NCI-H446 (cell line): ENCODE measurements at regions not wholly inside any gene's neighbourhood (a gene's known extent, or its start where the extent isn't known, plus 50 kb on each side); places are given as distances from the start of the nearest gene placed in this dataset.
A peak's percentile ranks its signal among the peaks of the same experiment; 100 is the strongest.

Experiments used
- DNase-seq, 2 experiments: peaks; one replicate each; lab custom pipeline; 2025; lab: John Stamatoyannopoulos, UW

GRCh38 chr1:235011599-235012435, 116.8 kb downstream of the TOMM20 start:
- no peak for DNase-seq

- no peak for DNase-seq
Measured at GRCh38 chr1:235011064-235011598, 117.5 kb downstream of the TOMM20 start.

GRCh38 chr1:235009561-235010306, 118.9 kb downstream of the TOMM20 start:
- DNase-seq: no peak

DNA sequence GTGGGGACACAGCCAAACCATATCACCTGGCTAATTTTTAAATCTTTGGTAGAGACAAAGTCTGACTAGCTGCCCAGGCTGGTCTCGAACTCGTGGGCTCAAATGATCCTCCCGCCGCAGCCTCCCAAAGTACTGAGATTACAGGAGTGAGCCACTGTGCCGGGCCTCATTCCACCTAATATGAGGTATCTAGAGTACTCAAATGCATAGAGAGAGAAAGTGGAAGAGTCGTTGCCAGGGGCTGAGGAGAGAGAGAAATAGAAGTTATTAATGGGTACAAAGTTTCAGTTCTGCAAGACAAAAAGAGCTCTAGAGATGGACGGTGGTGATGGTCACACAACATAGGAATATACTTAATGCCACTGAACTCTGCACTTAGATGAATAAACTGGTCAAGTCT, 119.6 kb downstream of the TOMM20 start:
- no peak for DNase-seq

- DNase-seq: no peak
Measured at GRCh38 chr1:235008239-235008638, 120.4 kb downstream of the TOMM20 start.

DNA sequence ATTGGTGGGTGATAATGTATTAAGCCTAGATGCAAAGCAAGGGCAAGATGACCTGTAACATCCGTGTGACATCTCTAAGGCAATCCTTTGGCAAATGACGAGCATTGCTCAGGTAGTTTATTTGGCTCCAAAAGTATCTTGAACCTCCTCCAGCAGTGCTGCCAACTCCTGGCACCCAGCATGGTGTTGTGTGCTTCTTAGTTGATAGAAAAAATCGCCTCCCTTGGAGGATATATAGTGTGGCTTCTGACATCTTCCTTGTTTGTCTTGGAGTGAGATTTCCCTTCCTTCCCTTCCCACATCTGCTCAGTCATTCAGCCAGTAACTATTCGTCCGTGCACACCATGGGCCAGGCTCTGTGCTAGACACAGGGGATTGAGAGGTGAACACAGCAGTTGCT, 121.8 kb downstream of the TOMM20 start:
- peak in 1 of 2 experiments; percentile 22 for DNase-seq

- DNase-seq: no peak
Measured at GRCh38 chr1:235006132-235006721, 122.4 kb downstream of the TOMM20 start.

GRCh38 chr1:235004840-235005391, 123.7 kb downstream of the TOMM20 start:
- DNase-seq: no peak

DNA sequence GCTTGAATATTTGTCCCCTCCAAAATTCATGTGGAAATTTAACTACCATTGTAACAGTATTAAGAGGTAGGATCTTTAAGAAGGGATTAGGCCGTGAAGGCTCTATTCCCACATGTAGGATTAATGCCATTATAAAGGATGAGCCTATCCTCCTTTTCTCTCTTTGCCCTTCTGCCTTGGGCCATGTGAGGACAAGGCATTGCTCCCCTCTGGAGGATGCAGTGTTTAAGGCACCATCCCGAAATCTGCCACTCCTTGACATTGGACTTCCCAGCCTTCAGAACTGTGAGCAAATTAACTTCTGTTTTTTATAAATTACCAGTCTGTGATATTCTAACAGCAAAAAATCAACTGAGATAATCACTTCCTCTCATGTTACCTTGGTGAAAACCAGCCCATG, 124.4 kb downstream of the TOMM20 start:
- DNase-seq: no peak

GRCh38 chr1:235002706-235003300, 125.8 kb downstream of the TOMM20 start:
- no peak for DNase-seq

DNA sequence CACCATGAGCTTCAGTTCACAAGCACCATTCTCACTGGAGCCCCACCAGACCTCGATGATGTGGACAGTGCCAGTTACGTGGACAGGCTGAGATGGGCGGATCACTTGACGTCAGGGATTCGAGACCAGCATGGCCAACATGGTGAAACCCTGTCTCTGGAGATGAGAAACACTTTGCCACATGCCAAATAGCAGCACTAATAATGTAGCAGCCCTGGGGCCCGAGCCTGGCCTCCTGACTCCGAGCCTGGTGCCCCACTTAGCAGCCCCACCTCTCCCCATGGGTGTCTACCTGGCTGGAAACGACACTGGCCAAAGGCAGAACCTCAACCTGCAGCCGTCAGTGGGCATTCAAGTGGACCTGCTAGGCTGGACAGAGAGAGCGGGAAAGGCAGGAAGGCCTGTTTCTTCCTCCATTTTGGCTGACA, 129.1 kb downstream of the TOMM20 start:
- DNase-seq: no peak

DNA sequence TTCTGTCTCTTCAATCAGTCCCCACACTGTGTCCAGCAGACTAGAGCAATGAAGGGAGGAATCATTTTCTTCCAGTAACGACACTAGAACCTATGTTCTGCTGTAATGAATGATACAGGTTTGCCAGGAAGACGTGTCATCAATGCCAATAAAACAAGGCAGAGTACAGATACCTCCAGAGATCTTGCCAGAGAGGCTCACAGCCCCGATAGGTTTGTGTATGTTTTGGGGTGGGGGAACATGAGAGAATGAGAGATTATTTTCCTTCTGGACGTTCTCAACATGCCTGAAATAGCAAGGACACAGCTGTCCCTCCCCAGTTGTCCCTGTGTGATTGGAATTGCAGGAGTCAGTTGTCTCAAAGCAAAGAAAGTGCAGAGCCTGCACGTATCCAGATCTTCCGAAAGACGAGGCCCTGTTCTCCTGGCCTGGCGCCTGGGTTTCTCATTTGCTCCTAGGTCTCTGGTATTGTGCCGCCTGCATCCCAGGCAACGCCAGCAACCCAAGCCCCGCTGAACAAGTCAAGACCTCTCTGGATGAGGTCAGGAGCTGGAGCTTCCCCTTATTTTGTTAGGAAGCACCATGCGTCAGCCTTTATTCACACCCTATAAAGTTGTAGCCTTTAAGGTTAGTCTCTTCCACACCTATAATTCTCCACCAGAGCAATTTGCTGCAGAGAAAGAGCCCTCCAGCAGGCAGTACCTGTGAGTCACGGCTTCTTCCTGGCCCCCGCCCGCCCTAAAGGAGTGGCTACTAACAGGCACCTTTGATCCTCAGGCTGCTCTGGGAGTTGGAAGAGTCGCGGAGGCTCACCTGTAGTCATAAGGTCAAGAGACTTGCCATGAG, 130.5 kb downstream of the TOMM20 start:
- peak; percentile 71 to 75 for DNase-seq

DNA sequence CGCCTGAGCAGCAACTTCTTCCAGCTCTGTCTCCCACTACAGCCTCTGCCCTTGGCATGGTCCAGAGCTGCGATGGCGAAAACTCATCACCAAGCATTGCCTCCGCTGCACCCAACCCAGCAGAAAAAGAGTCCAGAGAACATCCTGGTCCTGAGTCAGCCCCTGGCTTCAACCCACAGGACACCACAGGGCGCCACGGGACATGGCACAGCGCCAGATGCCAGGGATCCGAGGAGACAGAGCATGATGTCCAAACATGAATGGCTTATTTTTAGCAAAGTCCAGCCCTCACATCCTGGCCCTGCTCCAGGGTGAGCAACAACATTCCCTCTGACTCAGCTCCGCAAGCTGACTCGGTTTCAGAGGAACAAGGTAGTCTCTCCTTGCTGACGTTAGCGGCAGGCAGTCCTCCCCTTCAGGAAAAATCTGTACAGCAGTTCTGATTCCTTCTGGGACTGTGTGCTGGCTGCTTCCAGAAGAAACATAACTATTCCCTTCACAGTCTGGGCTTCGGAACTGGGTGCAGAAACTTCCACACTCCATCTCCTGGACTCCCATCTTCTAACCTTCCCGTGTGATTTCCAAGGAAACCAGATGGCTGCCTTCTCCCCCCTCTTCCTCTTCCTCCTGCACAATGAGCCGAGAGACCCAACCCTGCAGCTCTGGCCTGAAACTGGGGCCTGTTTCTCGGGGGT, 131.3 kb downstream of the TOMM20 start:
- peak; percentile 95 to 99 for DNase-seq

- no peak for DNase-seq
Measured at GRCh38 chr1:234996245-234996757, 132.3 kb downstream of the TOMM20 start.

GRCh38 chr1:234994436-234995295, 134.0 kb downstream of the TOMM20 start:
- no peak for DNase-seq

DNA sequence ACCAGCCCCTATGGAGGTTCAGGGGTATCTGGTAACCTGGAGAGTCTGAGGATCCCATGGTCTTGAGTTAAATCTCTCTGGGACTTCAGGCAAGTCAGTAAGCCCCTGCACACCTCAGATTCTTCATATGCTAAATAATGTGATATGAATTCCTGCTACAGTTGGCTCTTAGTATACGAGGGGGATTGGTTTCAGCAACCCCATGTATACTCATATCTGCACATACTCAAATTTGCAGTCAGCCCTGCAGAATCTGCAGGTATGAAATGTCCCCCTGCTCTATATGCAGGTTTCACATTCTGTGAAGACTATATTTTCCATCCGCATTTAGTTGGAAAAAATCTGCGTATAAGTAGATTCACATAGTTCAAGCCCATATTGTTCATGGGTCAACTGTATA, 136.6 kb downstream of the TOMM20 start:
- no peak for DNase-seq

GRCh38 chr1:234990874-234991801, 137.5 kb downstream of the TOMM20 start:
- DNase-seq: no peak

- no peak for DNase-seq
Measured at GRCh38 chr1:234990328-234990675, 138.3 kb downstream of the TOMM20 start.
